ENCODE measurements at regions not wholly inside any gene's neighbourhood (a gene's known extent, or its start where the extent isn't known, plus 50 kb on each side); places are given as distances from the start of the nearest gene placed in this dataset.

GRCh38 chr9:87097238-87097637 is 149.9 kb upstream of the GAS1 start:
- TF ChIP-seq TAF1 (IDR thresholded peaks at IDR 0.05; ENCODE audit: borderline replicate concordance, insufficient read depth, low read length) (no peak), FOXP2 (optimal IDR thresholded peaks at IDR 0.05; ENCODE audit: borderline replicate concordance, extremely low read depth, extremely low read length, insufficient read depth) (no peak), SIN3A (IDR thresholded peaks at IDR 0.05; ENCODE audit: borderline replicate concordance, insufficient read depth, low read length) (no peak), POLR2AphosphoS5 (IDR thresholded peaks at IDR 0.05; ENCODE audit: low read depth, low read length) (no peak)
- TF ChIP-seq, protein P1, sequence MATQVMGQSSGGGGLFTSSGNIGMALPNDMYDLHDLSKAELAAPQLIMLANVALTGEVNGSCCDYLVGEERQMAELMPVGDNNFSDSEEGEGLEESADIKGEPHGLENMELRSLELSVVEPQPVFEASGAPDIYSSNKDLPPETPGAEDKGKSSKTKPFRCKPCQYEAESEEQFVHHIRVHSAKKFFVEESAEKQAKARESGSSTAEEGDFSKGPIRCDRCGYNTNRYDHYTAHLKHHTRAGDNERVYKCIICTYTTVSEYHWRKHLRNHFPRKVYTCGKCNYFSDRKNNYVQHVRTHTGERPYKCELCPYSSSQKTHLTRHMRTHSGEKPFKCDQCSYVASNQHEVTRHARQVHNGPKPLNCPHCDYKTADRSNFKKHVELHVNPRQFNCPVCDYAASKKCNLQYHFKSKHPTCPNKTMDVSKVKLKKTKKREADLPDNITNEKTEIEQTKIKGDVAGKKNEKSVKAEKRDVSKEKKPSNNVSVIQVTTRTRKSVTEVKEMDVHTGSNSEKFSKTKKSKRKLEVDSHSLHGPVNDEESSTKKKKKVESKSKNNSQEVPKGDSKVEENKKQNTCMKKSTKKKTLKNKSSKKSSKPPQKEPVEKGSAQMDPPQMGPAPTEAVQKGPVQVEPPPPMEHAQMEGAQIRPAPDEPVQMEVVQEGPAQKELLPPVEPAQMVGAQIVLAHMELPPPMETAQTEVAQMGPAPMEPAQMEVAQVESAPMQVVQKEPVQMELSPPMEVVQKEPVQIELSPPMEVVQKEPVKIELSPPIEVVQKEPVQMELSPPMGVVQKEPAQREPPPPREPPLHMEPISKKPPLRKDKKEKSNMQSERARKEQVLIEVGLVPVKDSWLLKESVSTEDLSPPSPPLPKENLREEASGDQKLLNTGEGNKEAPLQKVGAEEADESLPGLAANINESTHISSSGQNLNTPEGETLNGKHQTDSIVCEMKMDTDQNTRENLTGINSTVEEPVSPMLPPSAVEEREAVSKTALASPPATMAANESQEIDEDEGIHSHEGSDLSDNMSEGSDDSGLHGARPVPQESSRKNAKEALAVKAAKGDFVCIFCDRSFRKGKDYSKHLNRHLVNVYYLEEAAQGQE (IDR thresholded peaks at IDR 0.05; ENCODE audit: insufficient read depth in 1 of 2, low read depth in 2 of 2, low read length in 2 of 2): no peak

GRCh38 chr9:87099407-87099806 is 152.1 kb upstream of the GAS1 start:
- no peak for TF ChIP-seq POLR2AphosphoS5 (IDR thresholded peaks at IDR 0.05; ENCODE audit: low read depth, low read length)

- no peak for TF ChIP-seq POLR2AphosphoS5 (IDR thresholded peaks at IDR 0.05; ENCODE audit: low read depth, low read length)
- TF ChIP-seq, protein P1 (IDR thresholded peaks at IDR 0.05; ENCODE audit: insufficient read depth in 1 of 2, low read depth in 2 of 2, low read length in 2 of 2): no peak
- TF ChIP-seq TAF1 (IDR thresholded peaks at IDR 0.05; ENCODE audit: borderline replicate concordance, insufficient read depth, low read length): no peak
- TF ChIP-seq SIN3A (IDR thresholded peaks at IDR 0.05; ENCODE audit: borderline replicate concordance, insufficient read depth, low read length): no peak
- no peak for TF ChIP-seq FOXP2 (optimal IDR thresholded peaks at IDR 0.05; ENCODE audit: borderline replicate concordance, extremely low read depth, extremely low read length, insufficient read depth)
Observed at GRCh38 chr9:87100001-87100400, 152.7 kb upstream of the GAS1 start.

DNA sequence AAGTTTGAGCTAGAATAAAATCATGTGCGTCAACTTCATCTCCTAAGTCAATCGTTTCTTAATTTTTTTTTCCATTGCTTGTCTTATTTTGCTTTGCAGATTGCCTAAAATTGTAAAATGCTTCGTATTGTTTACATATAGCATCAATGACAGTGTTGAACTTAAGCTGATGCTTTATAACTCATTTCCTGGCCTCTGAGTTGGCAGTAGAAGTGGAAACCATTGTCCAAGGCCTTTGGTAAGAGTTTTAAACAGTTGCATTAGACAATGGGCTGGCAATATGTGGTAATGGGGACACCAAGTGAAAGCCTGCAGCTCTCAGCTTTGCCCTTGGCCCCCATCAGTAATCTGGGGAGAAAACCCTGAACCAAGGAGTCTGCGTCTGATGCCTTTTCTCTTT is 154.8 kb upstream of the GAS1 start:
- TF ChIP-seq POLR2AphosphoS5 (IDR thresholded peaks at IDR 0.05; ENCODE audit: low read depth, low read length) (no peak), TAF1 (IDR thresholded peaks at IDR 0.05; ENCODE audit: borderline replicate concordance, insufficient read depth, low read length) (no peak), FOXP2 (optimal IDR thresholded peaks at IDR 0.05; ENCODE audit: borderline replicate concordance, extremely low read depth, extremely low read length, insufficient read depth) (no peak), SIN3A (IDR thresholded peaks at IDR 0.05; ENCODE audit: borderline replicate concordance, insufficient read depth, low read length) (no peak)
- TF ChIP-seq, protein P1 (IDR thresholded peaks at IDR 0.05; ENCODE audit: insufficient read depth in 1 of 2, low read depth in 2 of 2, low read length in 2 of 2): no peak

GRCh38 chr9:87107072-87107471 is 159.8 kb upstream of the GAS1 start:
- TF ChIP-seq, protein P1 (IDR thresholded peaks at IDR 0.05; ENCODE audit: insufficient read depth in 1 of 2, low read depth in 2 of 2, low read length in 2 of 2): no peak
- no peak for TF ChIP-seq FOXP2 (optimal IDR thresholded peaks at IDR 0.05; ENCODE audit: borderline replicate concordance, extremely low read depth, extremely low read length, insufficient read depth)
- TF ChIP-seq SIN3A (IDR thresholded peaks at IDR 0.05; ENCODE audit: borderline replicate concordance, insufficient read depth, low read length): no peak
- no peak for TF ChIP-seq TAF1 (IDR thresholded peaks at IDR 0.05; ENCODE audit: borderline replicate concordance, insufficient read depth, low read length)
- no peak for TF ChIP-seq POLR2AphosphoS5 (IDR thresholded peaks at IDR 0.05; ENCODE audit: low read depth, low read length)

Data from PFSK-1 (cell line).